Activated CD8-positive, alpha-beta T cell treated with anti-CD3 and anti-CD28 coated beads for 36 hours (primary cell): ENCODE measurements at regions not wholly inside any gene's neighbourhood (a gene's known extent, or its start where the extent isn't known, plus 50 kb on each side); places are given as distances from the start of the nearest gene placed in this dataset.

Source experiments
- ATAC-seq: fragments of 200-7000 bp; cut with Tn5 transposase; one replicate; pipeline ENCODE4 v1.10.0; 2021; ENCODE audit warnings: mild to moderate bottlenecking, moderate library complexity
- CTCF ChIA-PET: fragments of 350-600 bp; sonication (Branson Sonifier 250); formaldehyde crosslinking; loops from one replicate; lab custom pipeline; 2021; ENCODE audit warnings: antibody characterized with exemption; lab: Charles Lee
- POLR2A ChIA-PET: fragments of 350-600 bp; sonication (Branson Sonifier 250); formaldehyde crosslinking; loops from one replicate; lab custom pipeline; 2021; ENCODE audit warnings: antibody characterized with exemption; lab: Charles Lee
- DNase-seq: peaks from one replicate; pipeline ENCODE4 v3.0.0-alpha.2; 2020
- H3K27ac Mint-ChIP-seq: one replicate; pipeline ENCODE4 v1.8.0; 2021; ENCODE audit warnings: mild to moderate bottlenecking, mixed read lengths
- H3K27me3 Mint-ChIP-seq: one replicate; pipeline ENCODE4 v1.8.0; 2021; ENCODE audit warnings: mixed read lengths
- H3K36me3 Mint-ChIP-seq: one replicate; pipeline ENCODE4 v1.8.0; 2021; ENCODE audit warnings: low read depth, mixed read lengths
- H3K4me1 Mint-ChIP-seq: one replicate; pipeline ENCODE4 v1.8.0; 2021; ENCODE audit warnings: low read depth, mixed read lengths
- H3K4me3 Mint-ChIP-seq: one replicate; pipeline ENCODE4 v1.8.0; 2021; ENCODE audit warnings: mild to moderate bottlenecking, moderate library complexity, mixed read lengths
- H3K9me3 Mint-ChIP-seq: one replicate; pipeline ENCODE4 v1.8.0; 2021; ENCODE audit warnings: mixed read lengths
- CTCF ChIP-seq: fragments of 200-600 bp; IDR thresholded peaks from one replicate; pipeline ENCODE4 v1.8.0; 2022; ENCODE audit warnings: antibody characterized with exemption, mild to moderate bottlenecking
- intact Hi-C: fragments of 100-400 bp; cut with micrococcal nuclease; formaldehyde crosslinking; loops from one replicate; pipeline ENCODE4 v1.10.0; 2022

GRCh38 chr5:162699361-162699760, 631.8 kb downstream of the GABRG2 start:
- TF ChIP-seq CTCF = no peak
- POLR2A ChIA-PET = no interaction called here

GRCh38 chr5:162703914-162704313, 636.3 kb downstream of the GABRG2 start:
- CTCF ChIA-PET = interaction anchor here (0.5 kb wide), 1 partner anchor 779 kb away, joined by 3 read pairs; no protein-coding TSS in a partner anchor
- Mint-ChIP-seq H3K27ac (no peak overlapping the region), H3K9me3 (peaks cover 2% of the 10 kb centered on the region), H3K36me3 (no peaks in the 10 kb centered on the region), H3K27me3 (no peaks in the 10 kb centered on the region), H3K4me3 (no peak overlapping the region), H3K4me1 (no peaks in the 10 kb centered on the region)
- DNase-seq (no peak), ATAC-seq (no peak)
- no peak for TF ChIP-seq CTCF
- intact Hi-C loops = no loop called here
- POLR2A ChIA-PET = no interaction called here

More at GRCh38 chr5:162699361-162699760, 631.8 kb downstream of the GABRG2 start:
- no peaks in the 10 kb centered on the region for H3K36me3 Mint-ChIP-seq
- CTCF ChIA-PET = no interaction called here
- peaks cover 5% of the 10 kb centered on the region for H3K9me3 Mint-ChIP-seq
- no peak for DNase-seq
- intact Hi-C loops = no loop called here
- no peaks in the 10 kb centered on the region for H3K27me3 Mint-ChIP-seq
- H3K27ac Mint-ChIP-seq = no peak overlapping the region
- H3K4me1 Mint-ChIP-seq = no peaks in the 10 kb centered on the region
- ATAC-seq = no peak
- no peak overlapping the region for H3K4me3 Mint-ChIP-seq

DNA sequence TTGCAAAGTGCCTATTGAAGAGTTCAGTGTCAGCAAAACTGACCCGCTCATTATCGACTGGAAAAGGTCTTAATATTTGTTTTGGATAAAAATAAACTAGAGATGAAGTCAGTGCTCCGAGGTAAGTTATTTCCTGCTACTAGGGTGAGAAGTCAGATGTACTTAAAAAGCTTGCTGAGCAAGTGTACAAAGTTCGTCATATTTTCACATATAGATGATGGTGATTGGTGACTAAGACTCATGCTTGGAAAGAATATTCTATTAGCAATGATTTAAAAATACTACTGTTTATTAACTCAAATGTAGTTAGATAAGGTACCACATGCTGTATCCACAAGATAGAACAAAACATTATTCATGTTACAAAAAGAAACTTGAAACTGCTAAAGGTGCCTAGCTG, 643.7 kb downstream of the GABRG2 start:
- no peak for TF ChIP-seq CTCF
- H3K4me1 Mint-ChIP-seq = no peaks in the 10 kb centered on the region
- no peak for DNase-seq
- CTCF ChIA-PET = no interaction called here
- POLR2A ChIA-PET = no interaction called here
- intact Hi-C loops = no loop called here
- no peak overlapping the region for H3K4me3 Mint-ChIP-seq
- no peak for ATAC-seq
- no peak overlapping the region for H3K27ac Mint-ChIP-seq
- no peaks in the 10 kb centered on the region for H3K36me3 Mint-ChIP-seq
- H3K9me3 Mint-ChIP-seq = peaks cover 6% of the 10 kb centered on the region
- no peaks in the 10 kb centered on the region for H3K27me3 Mint-ChIP-seq

DNA sequence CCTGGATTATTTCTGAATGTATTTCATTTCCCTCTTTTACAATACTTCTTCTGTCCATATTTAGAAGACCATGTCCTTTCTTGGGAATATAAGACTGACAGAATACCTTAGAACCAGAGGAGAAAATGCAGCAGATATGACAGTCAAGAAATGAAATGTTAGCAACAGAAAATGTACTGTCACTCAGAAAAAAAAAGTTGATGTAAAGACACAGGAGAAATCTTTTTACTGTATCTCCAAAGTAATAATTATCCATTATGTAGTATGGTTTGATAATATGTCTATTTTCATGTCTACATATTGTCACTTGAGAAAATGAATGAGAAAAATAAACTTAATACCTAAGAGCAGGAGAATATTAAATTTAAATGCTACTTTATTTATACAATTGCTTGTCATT, 652.1 kb downstream of the GABRG2 start:
- Mint-ChIP-seq H3K36me3 (no peaks in the 10 kb centered on the region), H3K4me1 (no peaks in the 10 kb centered on the region), H3K27ac (no peak overlapping the region), H3K9me3 (peaks cover 8% of the 10 kb centered on the region), H3K27me3 (no peaks in the 10 kb centered on the region), H3K4me3 (no peak overlapping the region)
- CTCF ChIA-PET = no interaction called here
- POLR2A ChIA-PET = no interaction called here
- no peak for TF ChIP-seq CTCF
- intact Hi-C loops = no loop called here
- DNase-seq (no peak), ATAC-seq (no peak)

DNA sequence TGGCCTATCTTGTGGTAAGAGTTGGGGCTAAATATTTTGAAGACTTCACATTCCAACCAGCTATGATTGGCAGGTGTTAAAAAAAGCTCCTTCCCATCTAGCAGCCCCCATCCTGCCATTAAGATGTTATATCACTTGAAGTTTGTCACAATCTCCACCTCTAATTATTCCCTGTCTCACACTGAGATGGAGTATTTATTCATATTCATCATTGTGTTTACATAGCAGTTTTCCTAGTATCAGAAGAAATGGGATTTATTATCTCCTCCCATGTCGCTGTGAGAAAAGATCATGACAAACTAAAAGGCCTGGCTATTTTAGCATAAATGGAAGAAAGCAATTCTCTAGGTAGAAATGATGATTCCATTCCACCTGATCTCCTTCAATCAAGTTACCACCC, 653.6 kb downstream of the GABRG2 start:
- DNase-seq = no peak
- Mint-ChIP-seq H3K36me3 (no peaks in the 10 kb centered on the region), H3K9me3 (peaks cover 10% of the 10 kb centered on the region), H3K27ac (no peak overlapping the region), H3K4me1 (no peaks in the 10 kb centered on the region), H3K4me3 (no peak overlapping the region), H3K27me3 (no peaks in the 10 kb centered on the region)
- TF ChIP-seq CTCF = no peak
- ChIA-PET CTCF (no interaction called here), POLR2A (no interaction called here)
- intact Hi-C loops = no loop called here
- no peak for ATAC-seq
